Muscle layer of colon (tissue), 2 donors: ENCODE measurements at regions not wholly inside any gene's neighbourhood (a gene's known extent, or its start where the extent isn't known, plus 50 kb on each side); places are given as distances from the start of the nearest gene placed in this dataset.

Experiments used
- H3K27ac ChIP-seq: one replicate; pipeline ENCODE4 v1.7.0; 2013; ENCODE audit warnings: low read depth, mild to moderate bottlenecking, low read length, moderate library complexity
- H3K27me3 ChIP-seq, 2 donors: one replicate each; pipeline ENCODE4 v1.7.0; 2013; ENCODE audit warnings: low read length in 2 of 2, mild to moderate bottlenecking in 2 of 2; ENCODE audit not compliant: insufficient read depth in 2 of 2, control insufficient read depth in 1 of 2
- H3K36me3 ChIP-seq: one replicate; pipeline ENCODE4 v1.7.0; 2013; ENCODE audit warnings: mild to moderate bottlenecking, low read length; ENCODE audit not compliant: insufficient read depth
- H3K4me1 ChIP-seq: one replicate; pipeline ENCODE4 v1.7.0; 2013; ENCODE audit warnings: mild to moderate bottlenecking, low read length; ENCODE audit not compliant: insufficient read depth
- H3K4me3 ChIP-seq, 2 donors: one replicate each; pipeline ENCODE4 v1.7.0; 2013; ENCODE audit warnings: low read length in 2 of 2, low read depth in 1 of 2, mild to moderate bottlenecking in 1 of 2, moderate library complexity in 1 of 2
- H3K9ac ChIP-seq: one replicate; pipeline ENCODE4 v1.7.0; 2013; ENCODE audit warnings: low read length
- H3K9me3 ChIP-seq: one replicate; pipeline ENCODE4 v1.7.0; 2013; ENCODE audit warnings: mild to moderate bottlenecking, low read length
- donor health status: abdominal sarcoma.
- donor health status: Adenocarcinoma of cecum.

GRCh38 chr11:35063488-35063931 lies 75.5 kb upstream of the CD44 start:
- Histone ChIP-seq H3K4me3 (no peak overlapping the region), H3K4me1 (peaks cover 22% of the 10 kb centered on the region), H3K27me3 (no peaks in the 10 kb centered on the region), H3K36me3 (no peaks in the 10 kb centered on the region), H3K9ac (no peak overlapping the region), H3K27ac (no peak overlapping the region), H3K9me3 (no peaks in the 10 kb centered on the region)

GRCh38 chr11:35064114-35064800 lies 74.7 kb upstream of the CD44 start:
- no peak overlapping the region for H3K4me3 ChIP-seq
- H3K9ac ChIP-seq = no peak overlapping the region
- H3K27me3 ChIP-seq = no peaks in the 10 kb centered on the region
- no peaks in the 10 kb centered on the region for H3K36me3 ChIP-seq
- no peaks in the 10 kb centered on the region for H3K9me3 ChIP-seq
- no peak overlapping the region for H3K27ac ChIP-seq
- H3K4me1 ChIP-seq = peaks cover 22% of the 10 kb centered on the region

- H3K9ac ChIP-seq = no peak overlapping the region
- H3K36me3 ChIP-seq = no peaks in the 10 kb centered on the region
- peaks cover 5% of the 10 kb centered on the region for H3K9me3 ChIP-seq
- H3K27ac ChIP-seq = peak overlapping the region; percentile 25
- peaks cover 22% of the 10 kb centered on the region for H3K4me1 ChIP-seq
- H3K27me3 ChIP-seq = no peaks in the 10 kb centered on the region
- H3K4me3 ChIP-seq = no peak overlapping the region
These were observed 73.4 kb upstream of the CD44 start for GRCh38 chr11:35065566-35065965.

GRCh38 chr11:35066030-35066429 lies 72.9 kb upstream of the CD44 start:
- no peak overlapping the region for H3K9ac ChIP-seq
- peaks cover 6% of the 10 kb centered on the region for H3K9me3 ChIP-seq
- H3K27ac ChIP-seq = peak overlapping the region; percentile 25
- H3K36me3 ChIP-seq = no peaks in the 10 kb centered on the region
- no peak overlapping the region for H3K4me3 ChIP-seq
- peaks cover 22% of the 10 kb centered on the region for H3K4me1 ChIP-seq
- H3K27me3 ChIP-seq = no peaks in the 10 kb centered on the region

- Histone ChIP-seq H3K4me1 (peaks cover 22% of the 10 kb centered on the region), H3K4me3 (no peak overlapping the region), H3K36me3 (no peaks in the 10 kb centered on the region), H3K9me3 (peaks cover 6% of the 10 kb centered on the region), H3K9ac (no peak overlapping the region), H3K27ac (no peak overlapping the region), H3K27me3 (no peaks in the 10 kb centered on the region)
These were observed 72.1 kb upstream of the CD44 start for GRCh38 chr11:35066783-35067423.

GRCh38 chr11:35071722-35072121 lies 67.2 kb upstream of the CD44 start:
- H3K4me1 ChIP-seq = no peaks in the 10 kb centered on the region
- H3K27ac ChIP-seq = no peak overlapping the region
- no peak overlapping the region for H3K4me3 ChIP-seq
- H3K36me3 ChIP-seq = no peaks in the 10 kb centered on the region
- no peak overlapping the region for H3K9ac ChIP-seq
- peaks cover 6% of the 10 kb centered on the region for H3K9me3 ChIP-seq
- no peaks in the 10 kb centered on the region for H3K27me3 ChIP-seq

GRCh38 chr11:35073691-35074419 lies 65.1 kb upstream of the CD44 start:
- H3K4me3 ChIP-seq = no peak overlapping the region
- H3K4me1 ChIP-seq = no peaks in the 10 kb centered on the region
- no peaks in the 10 kb centered on the region for H3K27me3 ChIP-seq
- peaks cover 6% of the 10 kb centered on the region for H3K9me3 ChIP-seq
- no peak overlapping the region for H3K27ac ChIP-seq
- H3K36me3 ChIP-seq = no peaks in the 10 kb centered on the region
- H3K9ac ChIP-seq = no peak overlapping the region

GRCh38 chr11:35076201-35077100 lies 62.5 kb upstream of the CD44 start:
- no peaks in the 10 kb centered on the region for H3K27me3 ChIP-seq
- no peak overlapping the region for H3K9ac ChIP-seq
- H3K4me1 ChIP-seq = no peaks in the 10 kb centered on the region
- H3K9me3 ChIP-seq = no peaks in the 10 kb centered on the region
- H3K27ac ChIP-seq = no peak overlapping the region
- no peaks in the 10 kb centered on the region for H3K36me3 ChIP-seq
- no peak overlapping the region for H3K4me3 ChIP-seq

GRCh38 chr11:35077709-35078469 lies 61.1 kb upstream of the CD44 start:
- Histone ChIP-seq H3K27me3 (no peaks in the 10 kb centered on the region), H3K27ac (no peak overlapping the region), H3K4me3 (no peak overlapping the region), H3K36me3 (no peaks in the 10 kb centered on the region), H3K9me3 (no peaks in the 10 kb centered on the region), H3K9ac (no peak overlapping the region), H3K4me1 (peaks cover 9% of the 10 kb centered on the region)

- H3K9ac ChIP-seq = no peak overlapping the region
- H3K36me3 ChIP-seq = no peaks in the 10 kb centered on the region
- peaks cover 14% of the 10 kb centered on the region for H3K4me1 ChIP-seq
- no peak overlapping the region for H3K4me3 ChIP-seq
- no peaks in the 10 kb centered on the region for H3K9me3 ChIP-seq
- no peaks in the 10 kb centered on the region for H3K27me3 ChIP-seq
- H3K27ac ChIP-seq = no peak overlapping the region
These were observed 60.6 kb upstream of the CD44 start for GRCh38 chr11:35078470-35078735.
